ENCODE measurements at regions not wholly inside any gene's neighbourhood (a gene's known extent, or its start where the extent isn't known, plus 50 kb on each side); places are given as distances from the start of the nearest gene placed in this dataset.
"Not testable (repeated sequence)": the region's sequence is repeated elsewhere in the genome, so short reads cannot be mapped to it uniquely, and the experiment has no call there.

GRCh38 chr21:10328646-10329045, 192.7 kb upstream of the TPTE start:
- not testable (repeated sequence) for TF ChIP-seq POLR2AphosphoS5, CTCF (IDR thresholded peaks at IDR 0.05)

All from prostate gland (tissue), 2 donors.